Retinal pigment epithelial cell (primary cell): ENCODE measurements at regions not wholly inside any gene's neighbourhood (a gene's known extent, or its start where the extent isn't known, plus 50 kb on each side); places are given as distances from the start of the nearest gene placed in this dataset.

Experiments
- DNase-seq: peaks from one replicate; pipeline ENCODE4 v3.0.0-alpha.2; 2010; ENCODE audit warnings: low read depth
- H3K4me3 ChIP-seq: 2 replicates; pipeline ENCODE4 v1.5.1; 2011; ENCODE audit warnings: mild to moderate bottlenecking, low read length, control low read depth, moderate library complexity
- TF ChIP-seq, protein P1 (sequence below): conservative IDR thresholded peaks from 2 replicates; pipeline ENCODE4 v1.5.1; 2011; ENCODE audit warnings: low read depth, low read length, control low read depth, inconsistent platforms

DNA sequence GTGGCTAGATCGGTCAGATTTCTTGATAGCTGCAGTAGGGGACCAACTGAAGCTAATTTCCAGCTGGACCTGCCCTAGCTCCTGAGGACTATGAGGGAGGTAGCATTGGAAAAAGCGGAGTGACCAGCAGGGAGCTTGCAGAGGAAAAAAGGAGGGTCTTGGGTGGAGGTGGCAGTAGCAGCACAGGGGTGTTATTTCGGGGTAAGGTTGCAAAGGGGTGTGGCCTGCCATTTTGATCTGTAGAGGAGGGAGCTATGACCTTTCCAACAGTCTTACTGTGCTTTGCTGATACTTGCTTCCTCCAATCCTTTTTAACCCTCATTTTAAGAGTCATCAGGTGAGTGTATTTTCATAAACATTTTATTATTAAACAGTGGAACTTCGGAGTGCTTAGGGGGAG, 83.8 kb upstream of the NRXN3 start:
- TF ChIP-seq, protein P1, sequence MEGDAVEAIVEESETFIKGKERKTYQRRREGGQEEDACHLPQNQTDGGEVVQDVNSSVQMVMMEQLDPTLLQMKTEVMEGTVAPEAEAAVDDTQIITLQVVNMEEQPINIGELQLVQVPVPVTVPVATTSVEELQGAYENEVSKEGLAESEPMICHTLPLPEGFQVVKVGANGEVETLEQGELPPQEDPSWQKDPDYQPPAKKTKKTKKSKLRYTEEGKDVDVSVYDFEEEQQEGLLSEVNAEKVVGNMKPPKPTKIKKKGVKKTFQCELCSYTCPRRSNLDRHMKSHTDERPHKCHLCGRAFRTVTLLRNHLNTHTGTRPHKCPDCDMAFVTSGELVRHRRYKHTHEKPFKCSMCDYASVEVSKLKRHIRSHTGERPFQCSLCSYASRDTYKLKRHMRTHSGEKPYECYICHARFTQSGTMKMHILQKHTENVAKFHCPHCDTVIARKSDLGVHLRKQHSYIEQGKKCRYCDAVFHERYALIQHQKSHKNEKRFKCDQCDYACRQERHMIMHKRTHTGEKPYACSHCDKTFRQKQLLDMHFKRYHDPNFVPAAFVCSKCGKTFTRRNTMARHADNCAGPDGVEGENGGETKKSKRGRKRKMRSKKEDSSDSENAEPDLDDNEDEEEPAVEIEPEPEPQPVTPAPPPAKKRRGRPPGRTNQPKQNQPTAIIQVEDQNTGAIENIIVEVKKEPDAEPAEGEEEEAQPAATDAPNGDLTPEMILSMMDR = no peak
- no peak for DNase-seq
- no peak overlapping the region for H3K4me3 ChIP-seq

DNA sequence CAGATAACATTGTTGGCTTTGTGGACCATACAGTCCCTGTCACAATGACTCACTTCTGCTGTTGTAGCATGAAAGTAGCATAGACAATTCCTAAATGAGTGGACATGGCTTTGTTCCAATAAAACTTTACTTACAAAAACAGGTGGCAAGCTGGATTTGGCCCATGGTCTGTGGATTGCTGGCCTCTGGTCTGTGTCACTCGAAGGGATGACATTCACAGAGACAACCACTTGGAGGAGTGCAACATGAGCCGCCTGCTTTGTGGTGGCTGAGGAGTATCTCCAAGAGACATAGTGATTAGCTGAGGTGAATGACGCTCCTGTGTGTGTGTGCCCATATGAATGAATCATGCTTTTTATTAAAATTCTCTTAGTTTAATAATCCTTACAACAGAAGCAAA, 81.3 kb upstream of the NRXN3 start:
- DNase-seq = no peak
- TF ChIP-seq, protein P1 = no peak
- H3K4me3 ChIP-seq = no peak overlapping the region

DNA sequence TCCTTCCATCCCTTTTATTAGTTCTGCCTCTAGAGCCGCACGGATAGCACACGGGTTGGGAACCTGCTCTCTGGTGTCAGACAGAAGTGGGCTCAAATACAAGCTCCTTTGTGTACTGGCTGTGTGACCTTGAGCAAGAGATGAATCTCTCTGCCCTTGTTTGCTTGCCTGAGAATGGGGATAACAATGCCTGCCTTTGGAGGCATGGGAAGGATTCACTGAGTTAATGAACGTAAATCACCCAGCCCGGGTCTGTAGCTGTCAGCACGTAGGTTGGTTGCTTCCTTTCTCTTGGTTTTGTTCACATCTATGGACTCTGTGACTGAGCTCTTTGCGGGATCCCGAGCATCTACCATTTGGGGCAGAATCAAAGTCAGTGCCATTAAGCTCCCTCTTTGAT, 79.3 kb upstream of the NRXN3 start:
- H3K4me3 ChIP-seq = no peak overlapping the region

DNA sequence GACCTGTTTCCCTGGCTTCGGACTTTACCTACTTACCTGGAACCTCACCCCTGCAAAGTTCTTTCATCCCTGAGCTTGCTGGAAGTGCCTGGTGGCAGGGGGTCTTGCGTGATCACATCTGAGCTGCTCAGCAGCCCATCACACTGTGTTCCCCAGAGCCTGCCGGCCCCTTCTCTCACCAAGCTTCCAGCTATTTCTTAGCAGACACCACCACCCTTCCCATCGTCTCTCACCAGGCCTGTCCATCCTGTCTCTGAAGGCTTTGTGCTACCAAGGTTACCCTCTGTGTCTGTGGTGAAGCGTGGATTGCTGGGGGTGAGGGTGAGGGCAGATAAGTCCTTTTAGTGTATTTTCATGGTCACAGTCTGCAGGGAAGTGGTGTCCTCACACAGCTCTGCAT, 78.8 kb upstream of the NRXN3 start:
- TF ChIP-seq, protein P1 = no peak
- H3K4me3 ChIP-seq = no peak overlapping the region
- no peak for DNase-seq

More for the DNA sequence above, 79.3 kb upstream of the NRXN3 start:
- TF ChIP-seq, protein P1 = no peak
- DNase-seq = no peak

DNA sequence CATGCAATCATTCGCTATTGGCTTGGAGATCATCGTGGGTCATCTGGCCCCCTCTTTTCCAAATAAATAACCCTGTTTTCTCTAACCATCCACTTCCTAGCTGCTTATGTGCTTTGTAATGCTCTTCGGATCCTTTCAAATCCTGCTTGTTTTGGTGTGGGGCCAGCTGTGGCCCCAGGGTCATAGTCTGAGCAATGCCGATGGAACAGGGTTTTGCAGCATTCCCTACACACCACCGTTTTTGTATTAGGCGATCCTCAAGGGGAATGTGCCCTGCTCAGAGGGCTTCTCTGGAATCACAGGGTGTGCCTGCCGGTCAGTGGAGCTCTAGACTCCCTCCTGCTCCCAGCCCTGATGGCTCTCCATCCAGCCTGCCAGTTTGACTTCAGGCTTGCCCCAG, 78.1 kb upstream of the NRXN3 start:
- H3K4me3 ChIP-seq = no peak overlapping the region
- no peak for DNase-seq
- TF ChIP-seq, protein P1 = no peak

DNA sequence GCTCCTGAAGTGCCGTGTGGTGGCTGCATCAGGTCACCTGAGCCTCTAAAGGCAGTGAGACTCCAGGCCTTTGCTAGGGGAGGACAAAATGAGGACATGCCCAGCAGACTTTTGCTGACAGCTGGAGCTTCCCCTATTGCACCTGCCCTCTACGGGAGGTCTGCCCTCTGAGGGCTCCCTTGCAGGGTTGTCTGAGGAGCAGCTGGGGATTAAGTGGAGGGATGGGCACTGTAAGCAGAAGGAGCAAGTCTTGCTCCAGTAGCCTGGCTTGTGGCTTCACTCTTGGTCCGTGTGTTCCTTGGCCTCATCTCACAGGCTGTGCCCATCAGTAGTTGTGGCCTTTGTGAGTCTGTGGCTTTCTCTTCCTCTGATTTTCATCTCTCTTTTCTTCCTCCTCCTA, 66.9 kb upstream of the NRXN3 start:
- DNase-seq = no peak
- H3K4me3 ChIP-seq = no peak overlapping the region
- TF ChIP-seq, protein P1 = no peak

DNA sequence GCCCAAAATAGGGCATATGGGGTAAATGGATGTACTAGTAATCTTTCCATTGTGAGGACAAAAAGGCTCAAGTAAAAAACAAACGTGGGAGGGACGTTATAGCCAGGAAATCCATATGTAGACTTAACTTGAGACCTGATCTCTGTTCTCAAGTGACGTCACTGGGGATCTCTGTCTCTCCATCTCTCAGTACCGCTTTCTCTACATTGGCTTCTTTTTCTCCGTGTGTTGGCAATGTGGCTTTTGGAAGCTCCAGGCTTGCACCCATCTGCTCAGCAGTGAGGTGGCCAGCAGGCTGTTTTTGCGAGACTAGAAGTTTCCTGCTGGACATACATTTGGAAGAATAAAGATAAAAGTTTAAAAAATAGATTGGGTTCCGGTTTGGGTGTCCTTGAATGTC, 66.0 kb upstream of the NRXN3 start:
- no peak overlapping the region for H3K4me3 ChIP-seq
- TF ChIP-seq, protein P1 = no peak
- DNase-seq = no peak
